HFF-Myc (cell line): ENCODE measurements at regions not wholly inside any gene's neighbourhood (a gene's known extent, or its start where the extent isn't known, plus 50 kb on each side); places are given as distances from the start of the nearest gene placed in this dataset.
"Not testable (repeated sequence)": the region's sequence is repeated elsewhere in the genome, so short reads cannot be mapped to it uniquely, and the experiment has no call there.

ENCODE experiments used
- DNase-seq: peaks from one replicate; pipeline ENCODE4 v3.0.0-alpha.2; 2011; ENCODE audit warnings: low read depth; ENCODE audit errors: extremely low read depth
- H3K4me3 ChIP-seq: replicated peaks from 2 replicates; pipeline ENCODE4 v1.5.1; 2011; ENCODE audit warnings: low read depth, mild to moderate bottlenecking, control low read depth, low read length
- CTCF ChIP-seq: IDR thresholded peaks from 2 replicates; pipeline ENCODE4 v1.5.1; 2012; ENCODE audit warnings: mild to moderate bottlenecking, low read depth, low read length, control low read depth; ENCODE audit errors: missing control alignments

- DNase-seq, result no peak
- no peak for TF ChIP-seq CTCF
- no peak overlapping the region for H3K4me3 ChIP-seq
Measured at GRCh38 chrX:114017086-114017485, 566.8 kb upstream of the HTR2C start.

- no peak for DNase-seq
- TF ChIP-seq CTCF, result no peak
- no peak overlapping the region for H3K4me3 ChIP-seq
Measured at GRCh38 chrX:114015966-114016365, 567.9 kb upstream of the HTR2C start.

DNA sequence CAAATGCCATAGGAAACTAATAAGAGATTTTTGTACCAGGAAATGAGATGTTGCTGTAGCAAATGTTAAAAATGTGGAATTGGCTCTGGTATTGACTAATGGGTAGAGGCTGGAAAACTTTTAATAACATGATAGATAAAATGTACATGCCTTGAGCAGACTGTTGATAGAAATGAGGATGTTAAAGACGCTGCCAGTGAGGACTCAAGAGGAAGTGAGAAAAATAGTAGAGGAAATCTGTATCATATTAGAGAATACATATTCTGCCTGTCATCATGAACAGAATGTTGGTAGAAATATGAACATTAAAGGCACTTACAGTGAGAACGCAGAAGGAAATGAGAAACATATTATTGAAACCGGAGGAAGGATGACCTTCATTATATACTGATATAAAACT lies 577.2 kb upstream of the HTR2C start:
- no peak for TF ChIP-seq CTCF
- no peak for DNase-seq
- no peak overlapping the region for H3K4me3 ChIP-seq

GRCh38 chrX:113996781-113997180 lies 587.1 kb upstream of the HTR2C start:
- no peak for DNase-seq
- no peak overlapping the region for H3K4me3 ChIP-seq
- TF ChIP-seq CTCF, result no peak

- H3K4me3 ChIP-seq, DNase-seq: not testable (repeated sequence)
Measured at GRCh38 chrX:113991720-113992119, 592.2 kb upstream of the HTR2C start.

GRCh38 chrX:113990669-113991068 lies 593.2 kb upstream of the HTR2C start:
- H3K4me3 ChIP-seq, DNase-seq: not testable (repeated sequence)

GRCh38 chrX:113988315-113988935 lies 595.5 kb upstream of the HTR2C start:
- not testable (repeated sequence) for H3K4me3 ChIP-seq, DNase-seq

DNA sequence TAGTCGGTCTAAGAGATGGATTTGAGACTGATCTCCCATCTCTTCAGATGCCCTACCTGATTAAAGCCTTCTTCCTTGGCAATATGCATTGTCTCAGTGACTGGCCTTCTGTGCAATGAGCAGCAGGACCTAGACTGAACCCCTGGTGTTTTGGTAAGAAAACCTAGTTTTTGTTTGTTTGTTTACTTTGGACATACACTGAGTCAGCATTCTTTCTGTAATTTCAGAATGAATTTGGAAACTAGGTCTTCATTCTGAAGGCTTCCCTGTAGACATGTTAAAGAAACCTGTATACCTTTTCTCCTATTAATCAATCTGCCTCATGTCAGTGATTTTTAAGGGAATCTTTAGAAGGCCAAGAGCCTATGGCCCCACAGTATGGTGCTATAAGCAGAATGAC lies 597.5 kb upstream of the HTR2C start:
- no peak overlapping the region for H3K4me3 ChIP-seq
- no peak for DNase-seq
- no peak for TF ChIP-seq CTCF

GRCh38 chrX:113982766-113983165 lies 601.1 kb upstream of the HTR2C start:
- TF ChIP-seq CTCF, result no peak
- DNase-seq, result no peak

More at GRCh38 chrX:113982766-113983165, 601.1 kb upstream of the HTR2C start:
- H3K4me3 ChIP-seq, result no peak overlapping the region
